GM19468 (cell line): ENCODE measurements at regions not wholly inside any gene's neighbourhood (a gene's known extent, or its start where the extent isn't known, plus 50 kb on each side); places are given as distances from the start of the nearest gene placed in this dataset.
"Not testable (repeated sequence)": the region's sequence is repeated elsewhere in the genome, so short reads cannot be mapped to it uniquely, and the experiment has no call there.

Source experiments
- ATAC-seq: cut with Tn5 transposase; IDR thresholded peaks from one replicate; pipeline ENCODE4 v1.9.1; 2021; ENCODE audit warnings: mild to moderate bottlenecking, moderate library complexity, moderate number of reproducible peaks; ENCODE audit not compliant: unreplicated experiment; ENCODE audit errors: extremely low read depth

DNA sequence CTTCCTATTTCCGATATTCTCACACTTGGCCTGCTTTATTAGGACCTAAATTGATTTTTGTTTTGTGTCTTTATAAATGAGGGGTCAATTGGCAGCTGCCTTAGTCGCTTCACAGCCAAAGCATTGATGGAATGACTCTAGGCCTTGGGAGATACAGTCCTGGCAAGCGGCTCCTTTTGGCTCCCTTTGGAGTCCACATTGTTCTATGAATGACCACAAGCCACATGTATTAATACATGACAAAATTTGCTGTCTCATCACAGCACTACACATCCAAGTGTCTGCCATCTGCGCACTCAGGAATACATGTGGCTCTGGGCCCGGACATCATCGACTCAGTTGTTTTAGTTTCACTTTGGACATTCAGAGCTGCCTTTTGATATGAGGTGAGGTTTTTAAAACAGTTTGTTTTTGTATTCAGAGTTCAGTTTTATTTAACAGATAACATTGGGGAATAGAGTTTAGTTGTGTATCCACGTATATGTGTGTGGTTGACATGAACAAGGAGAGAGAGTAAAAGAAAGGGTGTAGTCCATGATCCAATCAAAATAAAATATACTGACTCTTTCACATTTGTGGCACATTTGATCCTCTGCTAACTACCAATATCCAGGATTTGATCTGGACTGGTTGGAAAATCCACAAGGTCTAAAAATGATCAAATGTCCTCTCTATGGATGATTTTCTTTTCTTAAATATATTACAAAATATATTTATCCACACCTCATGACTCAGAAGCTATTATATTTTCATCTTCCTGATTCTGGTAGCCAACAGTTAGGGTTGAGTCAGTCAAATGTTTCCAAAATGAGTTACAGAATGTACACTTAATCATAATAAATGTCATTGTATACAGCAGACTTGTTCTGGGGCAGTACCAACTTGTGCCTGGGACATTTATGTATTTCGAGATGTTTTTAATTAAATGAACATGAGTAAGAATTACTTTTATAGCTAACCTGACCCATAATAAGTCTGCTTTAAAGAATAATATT lies 114.0 kb upstream of the MTAP start:
- ATAC-seq, result no peak

DNA sequence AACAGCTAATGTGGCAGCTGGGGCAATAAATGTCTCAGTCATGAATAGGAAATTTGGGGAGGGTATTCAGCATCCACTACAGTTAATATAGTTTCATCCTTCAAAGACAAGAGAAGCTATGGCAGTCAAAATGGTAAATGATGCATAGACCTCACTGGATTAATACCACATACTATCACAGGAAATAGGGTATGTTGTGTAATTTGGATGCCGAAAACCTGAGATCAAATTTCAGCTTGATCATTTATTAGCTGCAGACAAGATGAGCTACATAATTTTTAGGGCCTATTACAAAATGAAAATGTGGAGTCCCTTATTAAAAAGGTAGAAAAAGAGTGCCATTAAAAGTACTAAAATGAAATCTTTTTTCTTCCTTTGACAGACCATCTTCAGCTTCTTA lies 112.6 kb upstream of the MTAP start:
- ATAC-seq, result no peak

DNA sequence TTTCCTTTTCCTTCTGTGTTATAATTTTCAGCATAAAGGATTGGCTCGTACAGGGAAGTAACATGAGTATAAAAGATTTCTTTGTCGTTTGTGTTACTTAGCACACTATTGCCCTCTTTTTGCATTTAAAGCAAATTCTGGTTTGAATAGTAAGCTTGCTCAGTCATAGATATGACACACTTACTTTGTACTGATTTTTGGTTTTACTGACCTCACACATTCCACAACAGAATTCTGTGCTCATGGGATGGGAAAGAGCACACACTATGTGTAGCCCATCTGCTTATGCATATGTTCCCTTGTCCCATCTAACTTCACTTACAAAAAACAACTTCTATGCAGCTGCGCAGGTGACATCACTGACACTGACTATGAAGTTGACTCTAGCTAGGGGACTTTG lies 111.9 kb upstream of the MTAP start:
- ATAC-seq, result no peak

GRCh38 chr9:21692390-21692789 lies 110.0 kb upstream of the MTAP start:
- ATAC-seq, result no peak

DNA sequence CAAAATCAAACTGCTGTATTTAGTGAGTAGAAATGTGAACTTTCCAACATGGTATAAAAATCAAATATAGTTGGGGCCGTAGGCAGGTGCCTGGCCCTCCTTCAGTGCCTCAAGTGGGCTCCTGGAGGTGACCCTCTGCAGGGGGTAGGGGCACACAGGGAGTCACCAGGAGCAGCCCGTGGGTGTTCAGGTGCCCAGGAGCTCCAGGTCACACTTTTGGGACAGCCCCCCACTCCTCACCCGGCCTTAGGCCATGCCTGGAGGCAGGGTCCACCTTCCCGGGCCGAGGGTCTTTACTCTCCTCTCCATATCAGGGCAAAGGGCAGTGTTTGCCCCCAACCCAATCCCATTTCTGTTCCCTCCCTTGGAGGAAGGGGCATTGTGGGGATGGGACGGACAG lies 108.0 kb upstream of the MTAP start:
- ATAC-seq, result no peak

GRCh38 chr9:21695443-21695842 lies 107.0 kb upstream of the MTAP start:
- no peak for ATAC-seq

GRCh38 chr9:21695874-21696341 lies 106.5 kb upstream of the MTAP start:
- no peak for ATAC-seq

DNA sequence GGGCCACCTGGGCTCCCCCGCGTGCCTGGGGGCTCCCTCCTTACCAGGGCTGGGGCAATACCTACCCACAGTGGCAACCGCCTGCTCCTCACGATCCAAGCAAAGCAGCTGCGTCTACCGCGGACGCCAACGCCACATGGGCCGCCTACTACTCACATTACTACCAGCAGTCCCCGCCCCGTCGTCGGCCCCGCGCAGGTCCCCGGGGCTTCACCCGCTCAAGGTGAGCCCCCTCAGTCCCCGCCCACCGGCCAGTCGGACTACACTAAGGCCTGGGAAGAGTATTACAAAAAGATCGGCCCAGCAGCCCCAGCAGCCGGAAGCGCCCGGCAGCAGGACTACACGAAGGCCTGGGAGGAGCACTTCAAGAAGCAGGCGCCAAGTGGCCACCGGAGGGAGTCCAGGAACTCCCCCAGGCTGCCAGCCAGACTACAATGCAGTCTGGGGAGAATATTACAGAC lies 106.0 kb upstream of the MTAP start:
- ATAC-seq, result no peak

GRCh38 chr9:21708260-21708711 lies 94.2 kb upstream of the MTAP start:
- no peak for ATAC-seq

GRCh38 chr9:21708856-21709255 lies 93.6 kb upstream of the MTAP start:
- ATAC-seq, result no peak

DNA sequence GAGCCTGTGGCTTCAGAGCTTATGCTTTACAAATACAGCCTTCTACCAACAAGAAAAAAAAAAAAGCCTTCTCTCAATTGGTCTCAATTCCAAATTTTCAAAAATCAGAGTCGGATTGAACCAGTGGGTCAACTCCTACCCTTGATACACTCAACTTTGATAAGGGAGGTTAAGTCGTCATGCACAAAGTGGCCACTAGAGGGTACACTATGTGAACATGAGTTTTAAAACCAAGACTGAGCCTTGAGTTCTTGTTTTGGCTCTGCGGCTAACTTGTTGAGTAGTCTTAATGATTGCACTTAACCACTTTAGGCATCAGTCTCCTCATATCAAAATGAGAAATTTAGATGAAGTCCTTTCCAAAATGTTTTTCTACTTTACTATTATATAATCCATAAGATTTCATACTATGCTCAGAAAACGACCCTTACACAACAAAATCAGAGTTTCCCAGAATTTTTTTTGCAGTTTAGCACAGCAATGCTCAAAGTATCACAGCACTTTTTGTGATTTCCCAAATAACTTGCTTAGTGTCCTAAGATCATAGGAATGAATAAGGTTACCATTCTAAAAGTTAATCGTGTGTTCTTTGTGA lies 92.9 kb upstream of the MTAP start:
- ATAC-seq, result peak; percentile 45

- ATAC-seq, result no peak
Measured at GRCh38 chr9:21710548-21711191, 91.8 kb upstream of the MTAP start.

- no peak for ATAC-seq
Measured at GRCh38 chr9:21711504-21711903, 90.9 kb upstream of the MTAP start.

DNA sequence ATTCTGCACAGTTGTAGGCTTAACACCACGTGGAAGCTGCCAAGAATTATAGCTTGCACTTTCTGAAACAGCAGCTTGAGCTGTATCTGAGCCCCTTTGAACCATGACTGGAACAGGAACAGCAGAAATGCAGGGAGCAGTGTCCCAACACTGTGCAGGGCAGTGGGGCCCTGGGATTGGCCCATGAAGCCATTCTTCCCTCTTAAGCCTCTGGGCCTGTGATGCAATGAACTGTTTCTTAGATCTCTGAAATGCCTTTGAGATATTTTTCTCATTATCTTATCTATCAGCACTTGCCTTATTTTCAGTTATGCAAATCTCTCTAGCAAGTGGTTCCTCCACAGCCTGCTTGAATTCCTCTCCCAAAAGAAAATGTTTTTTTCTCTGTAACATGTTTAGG lies 87.0 kb upstream of the MTAP start:
- ATAC-seq, result no peak

- ATAC-seq, result no peak
Measured at GRCh38 chr9:21720758-21721157, 81.7 kb upstream of the MTAP start.

DNA sequence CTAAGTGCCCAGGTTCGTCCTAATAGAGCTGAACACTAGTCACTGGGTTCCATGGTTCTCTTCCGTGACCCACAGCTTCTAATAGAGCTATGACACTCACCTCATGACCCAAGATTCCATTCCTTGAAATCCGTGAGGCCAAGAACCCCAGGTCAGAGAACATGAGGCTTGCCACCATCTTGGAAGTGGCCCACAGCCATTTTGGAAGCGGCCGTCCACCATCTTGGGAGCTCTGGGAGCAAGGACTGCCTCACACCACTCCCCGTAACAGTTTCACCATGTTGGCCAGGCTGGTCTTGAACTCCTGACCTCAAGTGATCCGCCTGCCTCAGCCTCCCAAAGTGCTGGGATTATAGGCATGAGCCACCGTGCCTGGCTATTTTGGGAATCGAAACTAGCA lies 75.0 kb upstream of the MTAP start:
- ATAC-seq, result not testable (repeated sequence)

- no peak for ATAC-seq
Measured at GRCh38 chr9:21728781-21729180, 73.7 kb upstream of the MTAP start.

- no peak for ATAC-seq
Measured at GRCh38 chr9:21729648-21730047, 72.8 kb upstream of the MTAP start.

GRCh38 chr9:21730899-21731298 lies 71.5 kb upstream of the MTAP start:
- ATAC-seq, result no peak

- no peak for ATAC-seq
Measured at GRCh38 chr9:21741151-21741550, 61.3 kb upstream of the MTAP start.

DNA sequence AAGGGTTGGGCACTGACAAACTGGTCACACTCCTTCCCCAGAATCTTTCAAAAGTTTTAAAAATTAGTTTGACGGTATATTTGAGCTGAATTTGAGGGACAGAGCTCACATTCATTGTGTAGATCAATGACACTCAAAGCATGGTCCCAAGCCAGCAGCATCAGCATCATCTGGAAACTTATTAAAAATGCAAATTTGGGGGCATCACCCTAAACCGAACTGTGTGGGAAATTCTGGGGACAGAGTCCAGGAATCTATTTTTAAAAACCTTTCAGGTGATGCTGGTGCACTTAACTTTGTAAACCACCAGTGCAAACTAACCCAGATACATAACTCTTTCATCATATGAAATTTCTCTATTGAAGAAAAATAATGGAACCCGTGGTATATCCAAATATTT lies 58.1 kb upstream of the MTAP start:
- ATAC-seq, result no peak
